Endothelial cell of umbilical vein (primary cell): ENCODE measurements at regions not wholly inside any gene's neighbourhood (a gene's known extent, or its start where the extent isn't known, plus 50 kb on each side); places are given as distances from the start of the nearest gene placed in this dataset.

Experiments
- BruUV-seq: library from RNA; stranded (reverse); fragments of 400-500 nt; replicated peaks from 2 replicates; lab custom pipeline; 2021; lab: Mats Ljungman, UMichigan
- CTCF ChIA-PET: fragments of 300-600, 350-600 bp; sonication (Branson Sonifier 250); formaldehyde crosslinking; loops from one replicate; lab custom pipeline; 2021; ENCODE audit warnings: antibody characterized with exemption, inconsistent platforms; lab: Charles Lee
- POLR2A ChIA-PET: fragments of 300-600, 350-600 bp; sonication (Branson Sonifier 250); formaldehyde crosslinking; loops from one replicate; lab custom pipeline; 2021; ENCODE audit warnings: antibody characterized with exemption, inconsistent platforms; lab: Charles Lee
- DNase-seq: peaks from one replicate; pipeline ENCODE4 v3.0.0-alpha.2; 2011; ENCODE audit warnings: low read depth, low spot score
- FAIRE-seq: peaks from 2 replicates; lab custom pipeline; 2011; peaks lifted over from hg19 to GRCh38; lab: Jason Lieb, UNC
- H2AFZ ChIP-seq: 2 replicates; pipeline ENCODE4 v1.6.0; 2012; ENCODE audit warnings: low read depth, low read length, control low read depth, inconsistent platforms
- H3K27ac ChIP-seq: 2 replicates; pipeline ENCODE4 v1.5.1; 2011; ENCODE audit warnings: low read depth, mild to moderate bottlenecking, control low read depth, low read length, moderate library complexity; ENCODE audit not compliant: insufficient read depth
- H3K27me3 ChIP-seq, 2 experiments: 2 replicates each; pipeline versions ENCODE4 v1.6.0 to v1.6.1; 2011; ENCODE audit warnings: low read length in 2 of 2, mixed read lengths in 1 of 2; ENCODE audit not compliant: control insufficient read depth in 2 of 2, insufficient read depth in 2 of 2
- H3K36me3 ChIP-seq, 2 experiments: 2 replicates in 1 of 2; 3 replicates in 1 of 2; pipeline ENCODE4 v1.5.1; 2011; ENCODE audit warnings: low read length in 2 of 2, mild to moderate bottlenecking in 1 of 2, moderate library complexity in 1 of 2; ENCODE audit not compliant: control insufficient read depth in 2 of 2, insufficient read depth in 2 of 2; ENCODE audit errors: extremely low read depth in 1 of 2
- H3K4me1 ChIP-seq: 3 replicates; pipeline ENCODE4 v1.5.1; 2011; ENCODE audit warnings: mild to moderate bottlenecking, low read length; ENCODE audit not compliant: control insufficient read depth, insufficient read depth; ENCODE audit errors: extremely low read depth
- H3K4me2 ChIP-seq: 2 replicates; pipeline ENCODE4 v1.6.1; 2011; ENCODE audit warnings: low read length, control low read depth, mixed read lengths; ENCODE audit not compliant: insufficient read depth
- H3K4me3 ChIP-seq, 3 experiments: fragments of 200-600 bp in 1 of 3; sonication (generic), shearing (Covaris generic) in 1 of 3; replicated peaks in 1 of 3; 2 replicates each; pipeline ENCODE4 v1.5.1; 2011 to 2016; ENCODE audit warnings: control low read depth in 3 of 3, low read length in 3 of 3, mild to moderate bottlenecking in 2 of 3, inconsistent platforms in 1 of 3, low read depth in 1 of 3, moderate library complexity in 1 of 3; ENCODE audit not compliant: insufficient read depth in 1 of 3
- H3K79me2 ChIP-seq: 2 replicates; pipeline ENCODE4 v1.6.0; 2012; ENCODE audit warnings: low read length, inconsistent platforms; ENCODE audit not compliant: control insufficient read depth, insufficient read depth
- H3K9ac ChIP-seq: replicated peaks from 2 replicates; pipeline ENCODE3; 2011; ENCODE audit warnings: low read length, control low read depth; ENCODE audit not compliant: insufficient read depth; ENCODE audit errors: extremely low read depth
- H3K9me1 ChIP-seq: replicated peaks from 3 replicates; pipeline ENCODE4 v1.6.0; 2011; ENCODE audit warnings: mild to moderate bottlenecking, low read length; ENCODE audit not compliant: control insufficient read depth, insufficient read depth; ENCODE audit errors: extremely low read depth
- H3K9me3 ChIP-seq: replicated peaks from 2 replicates; pipeline ENCODE4 v1.5.1; 2012; ENCODE audit warnings: low read length, inconsistent platforms; ENCODE audit not compliant: control insufficient read depth, insufficient read depth
- H4K20me1 ChIP-seq: replicated peaks from 2 replicates; pipeline ENCODE3; 2011; ENCODE audit warnings: mild to moderate bottlenecking, low read length; ENCODE audit not compliant: control insufficient read depth, insufficient read depth; ENCODE audit errors: extremely low read depth
- EZH2 ChIP-seq: IDR thresholded peaks from 2 replicates; pipeline ENCODE4 v1.6.1; 2012; ENCODE audit warnings: borderline replicate concordance, low read depth, mild to moderate bottlenecking, moderate library complexity, low read length, inconsistent platforms; ENCODE audit not compliant: severe bottlenecking
- FOS ChIP-seq: IDR thresholded peaks from 2 replicates; pipeline ENCODE4 v1.6.1; 2011; ENCODE audit warnings: mild to moderate bottlenecking, low read length, moderate library complexity, borderline replicate concordance; ENCODE audit not compliant: insufficient read depth
- GATA2 ChIP-seq: IDR thresholded peaks from 2 replicates; pipeline ENCODE4 v1.7.0; 2011; ENCODE audit warnings: low read depth, mild to moderate bottlenecking, moderate library complexity, mixed read lengths, low read length; ENCODE audit not compliant: insufficient read length, insufficient read depth
- JUN ChIP-seq: IDR thresholded peaks from 2 replicates; pipeline ENCODE4 v1.6.1; 2011; ENCODE audit warnings: borderline replicate concordance, low read depth; ENCODE audit not compliant: insufficient read length, insufficient read depth
- MYC ChIP-seq: IDR thresholded peaks from one replicate; pipeline ENCODE4 v1.6.1; 2011; ENCODE audit warnings: mild to moderate bottlenecking, low read depth, low read length
- POLR2A ChIP-seq: IDR thresholded peaks from 2 replicates; pipeline ENCODE4 v1.6.1; 2012; ENCODE audit warnings: low read depth, mild to moderate bottlenecking, control low read depth, low read length
- POLR2AphosphoS5 ChIP-seq: IDR thresholded peaks from 2 replicates; pipeline ENCODE4 v1.6.1; 2012; ENCODE audit warnings: low read depth, mild to moderate bottlenecking, control low read depth, low read length, moderate library complexity; ENCODE audit not compliant: insufficient read depth
- dilution Hi-C: fragments of 300-500 bp; cut with MboI; formaldehyde crosslinking; loops from one replicate; pipeline ENCODE4 v1.15.0; 2019; ENCODE audit warnings: low sequenced_read_pairs; ENCODE audit not compliant: extremely low pct_ligation_motif_present
- intact Hi-C: fragments of 100-400 bp; cut with micrococcal nuclease; formaldehyde crosslinking; loops from one replicate; pipeline ENCODE4 v1.10.0; 2022
- TF ChIP-seq, protein P1 (sequence below), 2 donors: IDR thresholded peaks; 1 replicate in 1 of 2; 2 replicates in 1 of 2; pipeline ENCODE4 v1.5.1; 2011; ENCODE audit warnings: low read length in 2 of 2, mild to moderate bottlenecking in 2 of 2, moderate library complexity in 2 of 2, control low read depth in 1 of 2, inconsistent platforms in 1 of 2, low read depth in 1 of 2; ENCODE audit not compliant: insufficient read depth in 1 of 2; ENCODE audit errors: extremely low read depth in 1 of 2
- TF ChIP-seq, protein P2 (sequence below): IDR thresholded peaks from 2 replicates; pipeline ENCODE4 v1.6.1; 2011; ENCODE audit not compliant: insufficient read depth, insufficient read length

DNA sequence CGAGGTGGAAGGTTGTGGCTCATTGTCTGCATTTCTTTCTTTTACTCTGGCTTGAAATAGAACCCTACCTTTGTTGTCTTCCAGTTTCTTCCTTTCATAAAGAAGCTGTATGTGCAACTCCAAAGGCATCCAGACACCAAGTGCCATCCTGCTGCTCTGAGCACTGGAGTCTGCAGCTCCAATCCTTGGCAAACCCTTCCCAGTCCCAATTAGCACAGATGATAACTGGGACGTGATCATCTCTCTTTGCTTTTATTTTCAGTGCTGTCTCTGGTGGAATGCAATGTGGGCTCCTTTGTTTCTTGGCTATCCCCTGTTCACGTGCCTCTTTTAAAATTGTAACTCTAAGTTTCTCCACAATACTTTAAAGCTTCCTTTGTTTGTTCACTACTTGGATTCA is 140.9 kb downstream of the AQP9 start:
- Histone ChIP-seq H4K20me1 (no peaks in the 10 kb centered on the region), H3K9me3 (no peaks in the 10 kb centered on the region), H3K27me3 (peaks cover 6 to 8% of the 10 kb centered on the region in 2 experiments), H2AFZ (no peak overlapping the region), H3K4me3 (no peak overlapping the region), H3K36me3 (no peaks in the 10 kb centered on the region), H3K4me1 (no peaks in the 10 kb centered on the region), H3K9me1 (no peaks in the 10 kb centered on the region), H3K27ac (no peak overlapping the region), H3K4me2 (no peak overlapping the region), H3K9ac (no peak overlapping the region), H3K79me2 (no peaks in the 10 kb centered on the region)
- DNase-seq (no peak), FAIRE-seq (no peak)
- BruUV-seq: no TSS peak
- TF ChIP-seq, protein P1, sequence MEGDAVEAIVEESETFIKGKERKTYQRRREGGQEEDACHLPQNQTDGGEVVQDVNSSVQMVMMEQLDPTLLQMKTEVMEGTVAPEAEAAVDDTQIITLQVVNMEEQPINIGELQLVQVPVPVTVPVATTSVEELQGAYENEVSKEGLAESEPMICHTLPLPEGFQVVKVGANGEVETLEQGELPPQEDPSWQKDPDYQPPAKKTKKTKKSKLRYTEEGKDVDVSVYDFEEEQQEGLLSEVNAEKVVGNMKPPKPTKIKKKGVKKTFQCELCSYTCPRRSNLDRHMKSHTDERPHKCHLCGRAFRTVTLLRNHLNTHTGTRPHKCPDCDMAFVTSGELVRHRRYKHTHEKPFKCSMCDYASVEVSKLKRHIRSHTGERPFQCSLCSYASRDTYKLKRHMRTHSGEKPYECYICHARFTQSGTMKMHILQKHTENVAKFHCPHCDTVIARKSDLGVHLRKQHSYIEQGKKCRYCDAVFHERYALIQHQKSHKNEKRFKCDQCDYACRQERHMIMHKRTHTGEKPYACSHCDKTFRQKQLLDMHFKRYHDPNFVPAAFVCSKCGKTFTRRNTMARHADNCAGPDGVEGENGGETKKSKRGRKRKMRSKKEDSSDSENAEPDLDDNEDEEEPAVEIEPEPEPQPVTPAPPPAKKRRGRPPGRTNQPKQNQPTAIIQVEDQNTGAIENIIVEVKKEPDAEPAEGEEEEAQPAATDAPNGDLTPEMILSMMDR (IDR thresholded peaks at IDR 0.05; ENCODE audit: extremely low read depth in 1 of 2, insufficient read depth in 1 of 2, low read depth in 1 of 2, low read length in 2 of 2): no peak
- TF ChIP-seq, protein P2, sequence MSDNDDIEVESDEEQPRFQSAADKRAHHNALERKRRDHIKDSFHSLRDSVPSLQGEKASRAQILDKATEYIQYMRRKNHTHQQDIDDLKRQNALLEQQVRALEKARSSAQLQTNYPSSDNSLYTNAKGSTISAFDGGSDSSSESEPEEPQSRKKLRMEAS: no peak
- TF ChIP-seq JUN (no peak), POLR2AphosphoS5 (no peak), POLR2A (no peak), GATA2 (no peak), MYC (no peak), EZH2 (no peak), FOS (no peak)
- intact Hi-C loops (no loop called here), dilution Hi-C loops (no loop called here)
- ChIA-PET POLR2A (no interaction called here), CTCF (interaction anchor here (0.7 kb wide), 1 partner anchor 445 kb away, joined by 3 read pairs; no protein-coding TSS in a partner anchor)
